ENCODE measurements at regions not wholly inside any gene's neighbourhood (a gene's known extent, or its start where the extent isn't known, plus 50 kb on each side); places are given as distances from the start of the nearest gene placed in this dataset.

- no peak for DNase-seq (ENCODE audit: low spot score)
- Histone ChIP-seq H3K36me3 (replicated peaks in 1 of 2; ENCODE audit: control insufficient read depth in 2 of 2, insufficient read depth in 2 of 2, low read length in 2 of 2) (no peaks in the 10 kb centered on the region), H3K4ac (ENCODE audit: low read length) (no peak overlapping the region), H4K91ac (ENCODE audit: low read depth, low read length, poor library complexity) (no peak overlapping the region), H2AK5ac (ENCODE audit: low read depth, low read length) (no peak overlapping the region), H2BK12ac (ENCODE audit: low read length) (no peak overlapping the region), H3K4me2 (ENCODE audit: insufficient read depth, low read length, poor library complexity, severe bottlenecking) (no peak overlapping the region), H3K9me3 (replicated peaks in 1 of 2; ENCODE audit: control insufficient read depth in 2 of 2, insufficient read depth in 1 of 2, low read depth in 1 of 2, low read length in 2 of 2) (peaks cover 0 to 1% of the 10 kb centered on the region in 2 donors), H2AFZ (ENCODE audit: low read length) (no peak overlapping the region), H3K9ac (ENCODE audit: low read depth, low read length, poor library complexity) (no peak overlapping the region), H3K27ac (replicated peaks; ENCODE audit: low read length) (no peak overlapping the region), H2BK120ac (ENCODE audit: low read depth, low read length) (no peak overlapping the region), H3K27me3 (ENCODE audit: control insufficient read depth in 3 of 3, insufficient read depth in 3 of 3, low read depth in 1 of 3, low read length in 3 of 3) (no peaks in the 10 kb centered on the region), H4K8ac (ENCODE audit: low read depth, low read length) (no peak overlapping the region), H3K14ac (ENCODE audit: low read length) (no peak overlapping the region), H3K4me3 (ENCODE audit: low read length in 2 of 2) (no peak overlapping the region), H2BK5ac (ENCODE audit: low read length) (no peak overlapping the region), H3K4me1 (ENCODE audit: control insufficient read depth in 2 of 2, insufficient read depth in 1 of 2, low read depth in 1 of 2, low read length in 2 of 2) (peaks cover 0 to 4% of the 10 kb centered on the region in 2 donors), H2BK15ac (ENCODE audit: low read length) (no peak overlapping the region), H3K79me1 (ENCODE audit: low read depth, low read length) (no peaks in the 10 kb centered on the region), H3K18ac (ENCODE audit: low read length) (no peak overlapping the region), H3K23ac (ENCODE audit: low read depth, low read length, poor library complexity) (no peak overlapping the region)
- WGBS, 2 donors (ENCODE audit: extremely low coverage in 2 of 2, insufficient read length in 2 of 2, insufficient replicate concordance in 1 of 2) = no CpG with 5 or more reads among the region's 1 CpG
Observed at GRCh38 chr14:98761993-98762392, 510.0 kb downstream of the BCL11B start.

- DNase-seq (ENCODE audit: low spot score) = no peak
- H3K79me1 ChIP-seq (ENCODE audit: low read depth, low read length) = no peaks in the 10 kb centered on the region
- H2BK12ac ChIP-seq (ENCODE audit: low read length) = no peak overlapping the region
- H3K4me3 ChIP-seq (ENCODE audit: low read length in 2 of 2) = no peak overlapping the region
- H2BK120ac ChIP-seq (ENCODE audit: low read depth, low read length) = no peak overlapping the region
- H3K23ac ChIP-seq (ENCODE audit: low read depth, low read length, poor library complexity) = no peak overlapping the region
- no peaks in the 10 kb centered on the region for H3K36me3 ChIP-seq (replicated peaks in 1 of 2; ENCODE audit: control insufficient read depth in 2 of 2, insufficient read depth in 2 of 2, low read length in 2 of 2)
- H3K9ac ChIP-seq (ENCODE audit: low read depth, low read length, poor library complexity) = no peak overlapping the region
- no peak overlapping the region for H4K8ac ChIP-seq (ENCODE audit: low read depth, low read length)
- no peak overlapping the region for H3K27ac ChIP-seq (replicated peaks; ENCODE audit: low read length)
- WGBS, 2 donors (ENCODE audit: extremely low coverage in 2 of 2, insufficient read length in 2 of 2, insufficient replicate concordance in 1 of 2) = no CpG with 5 or more reads among the region's 4 CpGs
- no peak overlapping the region for H3K4me2 ChIP-seq (ENCODE audit: insufficient read depth, low read length, poor library complexity, severe bottlenecking)
- H4K91ac ChIP-seq (ENCODE audit: low read depth, low read length, poor library complexity) = no peak overlapping the region
- H3K27me3 ChIP-seq (ENCODE audit: control insufficient read depth in 3 of 3, insufficient read depth in 3 of 3, low read depth in 1 of 3, low read length in 3 of 3) = no peaks in the 10 kb centered on the region
- peaks cover 0 to 1% of the 10 kb centered on the region in 2 donors for H3K9me3 ChIP-seq (replicated peaks in 1 of 2; ENCODE audit: control insufficient read depth in 2 of 2, insufficient read depth in 1 of 2, low read depth in 1 of 2, low read length in 2 of 2)
- H3K18ac ChIP-seq (ENCODE audit: low read length) = peak overlapping the region; percentile 23
- no peak overlapping the region for H2BK15ac ChIP-seq (ENCODE audit: low read length)
- no peak overlapping the region for H2BK5ac ChIP-seq (ENCODE audit: low read length)
- H2AFZ ChIP-seq (ENCODE audit: low read length) = no peak overlapping the region
- no peak overlapping the region for H3K14ac ChIP-seq (ENCODE audit: low read length)
- peaks cover 0 to 6% of the 10 kb centered on the region in 2 donors for H3K4me1 ChIP-seq (ENCODE audit: control insufficient read depth in 2 of 2, insufficient read depth in 1 of 2, low read depth in 1 of 2, low read length in 2 of 2)
- H2AK5ac ChIP-seq (ENCODE audit: low read depth, low read length) = no peak overlapping the region
- no peak overlapping the region for H3K4ac ChIP-seq (ENCODE audit: low read length)
Observed at GRCh38 chr14:98766818-98767217, 505.2 kb downstream of the BCL11B start.

GRCh38 chr14:98769326-98769725, 502.7 kb downstream of the BCL11B start:
- Histone ChIP-seq H2BK120ac (ENCODE audit: low read depth, low read length) (no peak overlapping the region), H3K79me1 (ENCODE audit: low read depth, low read length) (no peaks in the 10 kb centered on the region), H3K9me3 (replicated peaks in 1 of 2; ENCODE audit: control insufficient read depth in 2 of 2, insufficient read depth in 1 of 2, low read depth in 1 of 2, low read length in 2 of 2) (no peaks in the 10 kb centered on the region), H3K9ac (ENCODE audit: low read depth, low read length, poor library complexity) (no peak overlapping the region), H3K27ac (replicated peaks; ENCODE audit: low read length) (no peak overlapping the region), H3K14ac (ENCODE audit: low read length) (no peak overlapping the region), H3K27me3 (ENCODE audit: control insufficient read depth in 3 of 3, insufficient read depth in 3 of 3, low read depth in 1 of 3, low read length in 3 of 3) (no peaks in the 10 kb centered on the region), H3K36me3 (replicated peaks in 1 of 2; ENCODE audit: control insufficient read depth in 2 of 2, insufficient read depth in 2 of 2, low read length in 2 of 2) (no peaks in the 10 kb centered on the region), H3K4ac (ENCODE audit: low read length) (no peak overlapping the region), H2BK5ac (ENCODE audit: low read length) (no peak overlapping the region), H2AK5ac (ENCODE audit: low read depth, low read length) (no peak overlapping the region), H2BK12ac (ENCODE audit: low read length) (no peak overlapping the region), H3K18ac (ENCODE audit: low read length) (no peak overlapping the region), H3K4me2 (ENCODE audit: insufficient read depth, low read length, poor library complexity, severe bottlenecking) (no peak overlapping the region), H2BK15ac (ENCODE audit: low read length) (no peak overlapping the region), H4K8ac (ENCODE audit: low read depth, low read length) (no peak overlapping the region), H3K4me1 (ENCODE audit: control insufficient read depth in 2 of 2, insufficient read depth in 1 of 2, low read depth in 1 of 2, low read length in 2 of 2) (peaks cover 0 to 6% of the 10 kb centered on the region in 2 donors), H3K23ac (ENCODE audit: low read depth, low read length, poor library complexity) (no peak overlapping the region), H4K91ac (ENCODE audit: low read depth, low read length, poor library complexity) (no peak overlapping the region), H3K4me3 (ENCODE audit: low read length in 2 of 2) (no peak overlapping the region), H2AFZ (ENCODE audit: low read length) (no peak overlapping the region)
- WGBS, 2 donors (ENCODE audit: extremely low coverage in 2 of 2, insufficient read length in 2 of 2, insufficient replicate concordance in 1 of 2) = no CpG with 5 or more reads among the region's 10 CpGs
- DNase-seq (ENCODE audit: low spot score) = no peak

GRCh38 chr14:98770151-98770550, 501.8 kb downstream of the BCL11B start:
- H3K4me3 ChIP-seq (ENCODE audit: low read length in 2 of 2) = no peak overlapping the region
- H3K27me3 ChIP-seq (ENCODE audit: control insufficient read depth in 3 of 3, insufficient read depth in 3 of 3, low read depth in 1 of 3, low read length in 3 of 3) = no peaks in the 10 kb centered on the region
- H3K23ac ChIP-seq (ENCODE audit: low read depth, low read length, poor library complexity) = no peak overlapping the region
- H2BK15ac ChIP-seq (ENCODE audit: low read length) = no peak overlapping the region
- no peaks in the 10 kb centered on the region for H3K9me3 ChIP-seq (replicated peaks in 1 of 2; ENCODE audit: control insufficient read depth in 2 of 2, insufficient read depth in 1 of 2, low read depth in 1 of 2, low read length in 2 of 2)
- peaks cover 0 to 6% of the 10 kb centered on the region in 2 donors for H3K4me1 ChIP-seq (ENCODE audit: control insufficient read depth in 2 of 2, insufficient read depth in 1 of 2, low read depth in 1 of 2, low read length in 2 of 2)
- H3K4ac ChIP-seq (ENCODE audit: low read length) = no peak overlapping the region
- no peaks in the 10 kb centered on the region for H3K79me1 ChIP-seq (ENCODE audit: low read depth, low read length)
- no peak overlapping the region for H3K14ac ChIP-seq (ENCODE audit: low read length)
- no peak overlapping the region for H2BK5ac ChIP-seq (ENCODE audit: low read length)
- H3K4me2 ChIP-seq (ENCODE audit: insufficient read depth, low read length, poor library complexity, severe bottlenecking) = no peak overlapping the region
- H3K36me3 ChIP-seq (replicated peaks in 1 of 2; ENCODE audit: control insufficient read depth in 2 of 2, insufficient read depth in 2 of 2, low read length in 2 of 2) = no peaks in the 10 kb centered on the region
- no peak overlapping the region for H4K91ac ChIP-seq (ENCODE audit: low read depth, low read length, poor library complexity)
- H2AK5ac ChIP-seq (ENCODE audit: low read depth, low read length) = no peak overlapping the region
- DNase-seq (ENCODE audit: low spot score) = no peak
- no peak overlapping the region for H3K9ac ChIP-seq (ENCODE audit: low read depth, low read length, poor library complexity)
- H3K27ac ChIP-seq (replicated peaks; ENCODE audit: low read length) = no peak overlapping the region
- H2BK120ac ChIP-seq (ENCODE audit: low read depth, low read length) = no peak overlapping the region
- no peak overlapping the region for H2AFZ ChIP-seq (ENCODE audit: low read length)
- no peak overlapping the region for H2BK12ac ChIP-seq (ENCODE audit: low read length)
- H3K18ac ChIP-seq (ENCODE audit: low read length) = no peak overlapping the region
- WGBS, 2 donors (ENCODE audit: extremely low coverage in 2 of 2, insufficient read length in 2 of 2, insufficient replicate concordance in 1 of 2) = no CpG with 5 or more reads among the region's 3 CpGs
- H4K8ac ChIP-seq (ENCODE audit: low read depth, low read length) = no peak overlapping the region
